ENCODE measurements at regions not wholly inside any gene's neighbourhood (a gene's known extent, or its start where the extent isn't known, plus 50 kb on each side); places are given as distances from the start of the nearest gene placed in this dataset.

DNA sequence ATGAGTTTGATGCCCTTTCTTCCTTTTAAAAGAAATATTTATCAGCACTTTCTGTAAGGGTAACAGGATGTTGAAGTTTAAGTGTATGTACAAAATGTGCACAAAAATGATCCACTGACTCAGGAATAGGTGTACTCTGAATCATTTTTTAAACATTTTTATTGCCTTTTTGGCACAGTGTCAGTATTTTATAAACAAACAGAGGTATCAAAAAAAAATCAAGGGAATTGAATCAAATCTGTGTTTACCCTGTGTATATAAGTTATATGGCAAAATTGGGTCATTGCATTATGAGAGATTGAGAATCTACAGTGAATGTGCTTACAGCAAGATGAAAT lies 513.9 kb upstream of the NETO1 start:
- TF ChIP-seq, protein P1, sequence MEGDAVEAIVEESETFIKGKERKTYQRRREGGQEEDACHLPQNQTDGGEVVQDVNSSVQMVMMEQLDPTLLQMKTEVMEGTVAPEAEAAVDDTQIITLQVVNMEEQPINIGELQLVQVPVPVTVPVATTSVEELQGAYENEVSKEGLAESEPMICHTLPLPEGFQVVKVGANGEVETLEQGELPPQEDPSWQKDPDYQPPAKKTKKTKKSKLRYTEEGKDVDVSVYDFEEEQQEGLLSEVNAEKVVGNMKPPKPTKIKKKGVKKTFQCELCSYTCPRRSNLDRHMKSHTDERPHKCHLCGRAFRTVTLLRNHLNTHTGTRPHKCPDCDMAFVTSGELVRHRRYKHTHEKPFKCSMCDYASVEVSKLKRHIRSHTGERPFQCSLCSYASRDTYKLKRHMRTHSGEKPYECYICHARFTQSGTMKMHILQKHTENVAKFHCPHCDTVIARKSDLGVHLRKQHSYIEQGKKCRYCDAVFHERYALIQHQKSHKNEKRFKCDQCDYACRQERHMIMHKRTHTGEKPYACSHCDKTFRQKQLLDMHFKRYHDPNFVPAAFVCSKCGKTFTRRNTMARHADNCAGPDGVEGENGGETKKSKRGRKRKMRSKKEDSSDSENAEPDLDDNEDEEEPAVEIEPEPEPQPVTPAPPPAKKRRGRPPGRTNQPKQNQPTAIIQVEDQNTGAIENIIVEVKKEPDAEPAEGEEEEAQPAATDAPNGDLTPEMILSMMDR (IDR thresholded peaks at IDR 0.05; ENCODE audit: low read depth, low read length) = no peak
- Histone ChIP-seq H3K9me3 (ENCODE audit: control insufficient read depth, insufficient read depth, low read length) (no peaks in the 10 kb centered on the region), H3K27me3 (ENCODE audit: control insufficient read depth, insufficient read depth, low read length) (no peaks in the 10 kb centered on the region), H3K4me3 (ENCODE audit: low read depth, low read length) (no peak overlapping the region), H3K27ac (ENCODE audit: low read depth, low read length) (no peak overlapping the region)
- ChIA-PET CTCF (no interaction called here), POLR2A (no interaction called here)
- DNase-seq (ENCODE audit: low read depth, low spot score) = no peak

DNA sequence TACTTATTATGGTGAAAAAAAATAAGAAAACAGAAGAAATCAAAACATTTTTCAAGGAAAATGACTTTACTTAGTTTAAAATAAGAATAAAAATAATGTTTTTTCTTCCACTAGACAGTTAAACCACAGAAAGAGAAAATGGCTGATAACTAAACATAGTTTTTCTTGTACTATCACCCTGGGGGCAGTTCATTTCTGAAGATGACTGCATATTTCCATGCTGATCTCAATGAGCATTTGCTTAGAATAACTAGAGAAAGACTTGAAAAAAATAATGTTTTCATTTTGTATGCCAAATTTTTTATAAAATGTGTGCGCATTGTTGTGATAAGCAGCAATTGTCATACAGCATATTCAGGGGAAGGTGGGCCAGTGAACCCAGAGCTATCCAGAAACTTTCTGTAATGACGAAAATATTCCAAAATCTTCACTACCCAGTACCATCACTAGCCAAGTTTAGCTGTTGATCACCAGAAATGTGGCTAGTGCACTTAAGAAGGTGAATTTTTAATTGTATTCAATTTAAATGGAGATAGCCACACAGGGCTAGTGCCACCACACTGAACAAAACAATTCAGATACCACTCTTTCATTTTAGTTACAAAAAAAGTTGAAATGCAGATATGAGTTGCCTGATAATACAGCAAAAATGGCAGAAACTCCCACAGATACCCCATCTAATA lies 513.4 kb upstream of the NETO1 start:
- TF ChIP-seq, protein P1 (IDR thresholded peaks at IDR 0.05; ENCODE audit: low read depth, low read length) = no peak
- ChIA-PET POLR2A (no interaction called here), CTCF (no interaction called here)
- H3K4me3 ChIP-seq (ENCODE audit: low read depth, low read length) = no peak overlapping the region
- H3K9me3 ChIP-seq (ENCODE audit: control insufficient read depth, insufficient read depth, low read length) = no peaks in the 10 kb centered on the region
- no peaks in the 10 kb centered on the region for H3K27me3 ChIP-seq (ENCODE audit: control insufficient read depth, insufficient read depth, low read length)
- H3K27ac ChIP-seq (ENCODE audit: low read depth, low read length) = no peak overlapping the region
- no peak for DNase-seq (ENCODE audit: low read depth, low spot score)

DNA sequence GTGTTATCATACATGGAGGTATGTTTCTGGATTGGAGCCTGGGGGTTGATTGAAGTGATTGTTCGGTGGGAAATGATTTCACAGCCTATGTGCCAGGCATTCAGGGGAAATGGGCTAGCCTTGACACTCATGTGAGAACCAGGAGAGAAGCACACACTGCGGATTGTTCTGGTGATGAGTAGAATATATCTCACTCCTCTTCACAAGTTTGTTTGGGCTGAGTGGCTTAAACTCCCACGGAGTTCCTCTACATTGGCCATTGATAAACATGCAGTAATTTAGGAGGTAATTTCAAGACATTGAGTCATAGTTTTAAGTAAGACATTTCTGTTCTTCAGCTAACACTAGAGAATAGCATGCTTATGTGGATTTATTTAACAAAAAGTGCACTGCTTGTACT lies 498.9 kb upstream of the NETO1 start:
- peak; percentile 38 for DNase-seq (ENCODE audit: low read depth, low spot score)
- POLR2A ChIA-PET = no interaction called here
- no peak overlapping the region for H3K27ac ChIP-seq (ENCODE audit: low read depth, low read length)
- CTCF ChIA-PET = no interaction called here
- H3K27me3 ChIP-seq (ENCODE audit: control insufficient read depth, insufficient read depth, low read length) = no peaks in the 10 kb centered on the region
- TF ChIP-seq, protein P1 (IDR thresholded peaks at IDR 0.05; ENCODE audit: low read depth, low read length) = no peak
- H3K4me3 ChIP-seq (ENCODE audit: low read depth, low read length) = no peak overlapping the region
- peaks cover 3% of the 10 kb centered on the region; the same call in 1 of the 2 replicates for H3K9me3 ChIP-seq (ENCODE audit: control insufficient read depth, insufficient read depth, low read length)

DNA sequence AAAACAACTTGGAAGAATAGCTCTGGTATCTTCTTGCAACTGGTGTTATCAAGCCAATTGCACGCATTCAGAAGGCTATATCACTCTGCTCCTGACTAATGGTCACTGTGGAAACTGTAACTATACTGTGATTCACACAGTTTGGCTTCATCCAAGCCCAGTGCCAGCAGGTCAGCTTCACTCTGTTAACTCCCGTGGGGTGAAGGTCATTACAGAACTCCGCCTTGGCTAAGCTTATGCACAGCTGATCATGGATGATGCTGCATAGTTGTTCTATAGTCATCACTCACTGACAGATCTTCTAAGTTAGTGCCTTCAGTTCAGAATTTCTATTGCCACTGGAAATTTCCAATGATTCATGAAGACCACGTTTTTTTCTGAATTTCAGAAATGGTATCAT lies 497.2 kb upstream of the NETO1 start:
- no peaks in the 10 kb centered on the region for H3K27me3 ChIP-seq (ENCODE audit: control insufficient read depth, insufficient read depth, low read length)
- DNase-seq (ENCODE audit: low read depth, low spot score) = peak; percentile 74
- no peak overlapping the region for H3K4me3 ChIP-seq (ENCODE audit: low read depth, low read length)
- TF ChIP-seq, protein P1 (IDR thresholded peaks at IDR 0.05; ENCODE audit: low read depth, low read length) = no peak
- ChIA-PET CTCF (no interaction called here), POLR2A (no interaction called here)
- H3K27ac ChIP-seq (ENCODE audit: low read depth, low read length) = no peak overlapping the region
- peaks cover 3% of the 10 kb centered on the region; the same call in 1 of the 2 replicates for H3K9me3 ChIP-seq (ENCODE audit: control insufficient read depth, insufficient read depth, low read length)

DNA sequence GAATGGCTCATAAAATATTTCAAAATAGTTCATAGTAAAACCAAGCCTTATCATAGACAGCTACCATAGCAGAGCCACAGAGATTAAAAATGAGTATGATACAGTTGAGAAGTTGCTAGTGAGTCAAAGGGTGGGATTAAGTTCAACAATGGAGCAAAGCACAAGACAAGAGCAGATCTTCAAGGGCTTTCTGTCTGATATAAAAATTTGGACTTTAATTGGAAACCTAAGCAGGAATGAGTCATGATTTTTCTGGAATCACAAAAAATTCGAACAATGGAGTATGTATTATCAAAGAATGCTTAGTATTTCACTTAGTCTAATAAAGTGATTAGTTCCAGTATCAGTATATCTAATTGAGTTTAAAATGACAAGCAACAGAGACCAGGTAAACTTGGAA lies 487.3 kb upstream of the NETO1 start:
- TF ChIP-seq, protein P1 (IDR thresholded peaks at IDR 0.05; ENCODE audit: low read depth, low read length) = no peak
- Histone ChIP-seq H3K27me3 (ENCODE audit: control insufficient read depth, insufficient read depth, low read length) (no peaks in the 10 kb centered on the region), H3K27ac (ENCODE audit: low read depth, low read length) (no peak overlapping the region), H3K9me3 (ENCODE audit: control insufficient read depth, insufficient read depth, low read length) (no peaks in the 10 kb centered on the region), H3K4me3 (ENCODE audit: low read depth, low read length) (no peak overlapping the region)
- no peak for DNase-seq (ENCODE audit: low read depth, low spot score)
- ChIA-PET CTCF (no interaction called here), POLR2A (no interaction called here)
